GM18861 (cell line): ENCODE measurements at regions not wholly inside any gene's neighbourhood (a gene's known extent, or its start where the extent isn't known, plus 50 kb on each side); places are given as distances from the start of the nearest gene placed in this dataset.

Experiments
- ATAC-seq: cut with Tn5 transposase; IDR thresholded peaks from one replicate; pipeline ENCODE4 v1.9.1; 2021; ENCODE audit not compliant: unreplicated experiment

GRCh38 chr14:87334997-87335685, 657.8 kb downstream of the GALC start:
- ATAC-seq, result no peak

GRCh38 chr14:87331991-87332390, 661.0 kb downstream of the GALC start:
- no peak for ATAC-seq

DNA sequence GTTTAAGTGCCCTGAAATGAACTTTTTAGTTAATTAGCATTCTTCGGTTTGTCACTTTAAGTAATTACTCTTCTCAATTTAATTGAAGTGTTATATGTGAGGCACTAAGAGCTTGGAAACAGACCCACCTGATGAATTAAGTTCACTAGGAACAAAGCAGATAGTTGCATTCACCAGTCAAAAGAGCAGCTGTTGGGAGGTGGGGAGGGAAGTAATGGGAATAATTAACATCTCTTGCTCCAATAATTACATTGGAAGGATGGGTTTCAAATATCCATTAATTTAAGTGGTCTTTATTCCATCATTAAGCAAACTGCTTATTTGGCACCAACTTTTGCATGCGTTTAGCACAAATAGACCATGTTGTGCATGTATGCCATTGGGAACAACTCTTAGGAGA, 667.2 kb downstream of the GALC start:
- ATAC-seq, result no peak

- no peak for ATAC-seq
These were observed 669.8 kb downstream of the GALC start for GRCh38 chr14:87323191-87323590.

DNA sequence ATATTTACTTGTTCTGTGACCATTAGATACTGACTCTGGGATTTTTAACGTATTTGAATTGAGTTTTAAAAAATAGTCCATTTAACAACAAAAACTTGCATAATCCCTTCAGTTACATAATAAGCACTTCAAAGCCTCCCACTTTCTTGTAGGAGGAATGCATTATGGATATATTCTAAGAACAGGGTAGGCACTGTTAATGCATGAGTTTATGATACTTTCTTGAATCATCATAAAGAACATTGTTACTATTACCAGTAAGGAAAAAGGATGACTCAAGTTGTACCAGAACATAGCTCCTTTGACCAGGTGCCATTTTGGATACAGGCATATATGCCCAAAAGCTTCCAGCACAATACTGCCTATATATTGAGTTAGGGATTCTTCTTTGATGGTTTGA, 671.4 kb downstream of the GALC start:
- no peak for ATAC-seq

- no peak for ATAC-seq
These were observed 680.1 kb downstream of the GALC start for GRCh38 chr14:87312894-87313205.

- no peak for ATAC-seq
These were observed 680.7 kb downstream of the GALC start for GRCh38 chr14:87312169-87312893.

DNA sequence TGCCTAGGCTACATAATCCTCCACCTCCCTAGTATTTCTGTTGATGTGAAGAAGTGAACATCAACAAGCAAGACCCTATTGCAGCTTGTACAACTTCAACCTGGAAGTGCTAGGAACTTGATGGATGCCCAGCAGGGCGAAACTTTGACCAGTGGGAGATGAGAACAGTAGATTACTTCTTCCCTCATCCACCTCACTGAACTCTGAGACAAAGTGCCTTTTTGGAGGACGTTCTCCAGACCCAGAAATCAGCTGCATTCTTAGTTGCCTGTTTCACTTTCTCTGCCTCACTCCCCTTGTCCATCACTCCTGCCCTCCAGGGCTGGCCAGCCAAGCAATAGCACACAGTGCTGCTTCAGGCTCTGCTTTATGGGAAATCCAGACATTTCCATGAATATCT, 683.4 kb downstream of the GALC start:
- ATAC-seq, result no peak

DNA sequence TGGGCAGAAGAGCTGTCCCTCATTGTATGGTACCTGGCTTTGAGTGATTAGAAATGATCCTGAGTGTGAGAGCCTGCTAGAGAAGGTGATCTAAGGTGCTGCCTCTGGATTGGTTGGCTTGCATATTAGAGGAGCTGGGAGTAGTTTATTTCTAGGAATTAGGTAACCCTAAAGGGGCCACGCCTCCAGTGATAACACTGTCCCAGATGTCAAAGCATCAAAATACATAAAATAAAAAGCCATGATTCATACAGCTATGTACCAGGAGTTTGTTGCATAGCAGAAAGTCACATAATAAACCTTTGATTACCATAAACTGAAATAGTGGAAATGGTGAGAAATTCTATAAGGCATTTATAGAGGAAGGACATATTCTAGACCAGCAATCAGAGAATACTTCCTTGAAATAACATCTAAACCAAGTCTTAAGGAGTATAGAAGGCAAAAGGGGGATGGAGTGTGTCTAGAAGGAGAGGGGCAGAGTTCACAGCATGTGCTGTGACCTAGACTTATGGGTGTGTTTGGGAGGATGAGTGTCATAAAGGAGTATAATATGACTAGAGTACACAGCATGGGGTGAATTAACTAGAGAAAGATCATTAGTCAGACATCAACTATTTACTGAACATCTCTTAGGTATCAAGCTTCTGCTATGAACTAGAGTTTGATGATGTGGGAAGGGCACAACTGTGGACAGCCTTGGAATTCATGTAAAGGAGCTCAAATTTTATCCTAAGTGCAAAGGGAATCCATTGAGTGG, 686.4 kb downstream of the GALC start:
- ATAC-seq, result no peak

DNA sequence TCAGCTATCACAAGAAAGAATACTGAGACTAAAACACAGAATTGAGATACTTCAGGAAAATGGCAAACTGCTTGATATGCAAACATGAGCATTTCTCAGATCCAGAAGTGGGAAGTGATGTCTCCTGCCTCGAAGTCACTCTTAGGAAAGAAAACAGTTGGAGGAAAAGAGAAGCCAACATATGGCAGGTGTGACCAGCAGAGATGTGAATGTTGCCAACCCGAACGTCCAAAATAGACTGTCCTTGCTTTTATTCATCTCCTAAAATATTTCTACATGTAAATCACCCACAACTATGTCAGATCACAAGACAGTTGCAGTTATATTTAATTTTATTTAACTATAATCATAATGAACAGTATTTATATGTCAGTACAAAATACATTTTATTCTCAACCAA, 687.6 kb downstream of the GALC start:
- ATAC-seq, result no peak

GRCh38 chr14:87304404-87304803, 688.6 kb downstream of the GALC start:
- ATAC-seq, result no peak

- ATAC-seq, result no peak
These were observed 706.2 kb downstream of the GALC start for GRCh38 chr14:87286826-87287225.

DNA sequence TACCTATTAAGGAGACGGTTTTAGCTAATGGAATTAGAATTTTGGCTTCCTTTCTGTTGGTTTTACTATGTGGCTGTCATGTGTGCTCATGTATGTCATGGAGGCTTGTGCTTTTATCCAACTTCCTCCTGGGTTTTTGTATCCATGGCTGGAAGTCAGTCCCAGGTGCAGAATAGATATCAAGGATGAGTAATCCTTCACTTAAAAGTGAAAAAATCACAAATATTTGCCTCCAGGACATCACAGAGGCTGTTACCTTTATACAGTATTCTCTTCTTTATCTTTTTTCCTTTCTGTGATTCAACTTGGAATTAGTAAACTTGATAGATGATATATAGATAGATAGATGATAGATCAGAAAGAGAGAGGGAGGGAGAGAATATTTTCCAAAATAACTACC, 706.8 kb downstream of the GALC start:
- no peak for ATAC-seq

DNA sequence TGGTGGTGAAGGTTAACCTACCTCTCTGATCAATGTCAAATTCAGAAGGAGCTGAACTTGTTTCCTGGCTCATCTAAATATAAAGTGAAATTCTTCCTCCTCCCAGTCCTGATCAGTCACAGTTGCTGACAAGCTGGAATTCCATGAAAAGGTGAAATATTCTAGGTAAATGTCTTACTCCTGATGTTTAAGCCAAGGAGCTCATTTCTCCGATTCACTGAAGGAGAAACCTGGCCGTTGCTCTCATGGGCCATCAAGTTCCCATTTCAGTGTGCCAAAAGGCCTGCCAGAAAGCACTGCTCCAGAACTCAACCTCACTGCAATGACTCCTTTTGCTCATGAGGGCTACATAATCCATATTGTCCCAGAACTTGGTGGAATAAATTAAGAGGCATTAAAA, 707.5 kb downstream of the GALC start:
- no peak for ATAC-seq

DNA sequence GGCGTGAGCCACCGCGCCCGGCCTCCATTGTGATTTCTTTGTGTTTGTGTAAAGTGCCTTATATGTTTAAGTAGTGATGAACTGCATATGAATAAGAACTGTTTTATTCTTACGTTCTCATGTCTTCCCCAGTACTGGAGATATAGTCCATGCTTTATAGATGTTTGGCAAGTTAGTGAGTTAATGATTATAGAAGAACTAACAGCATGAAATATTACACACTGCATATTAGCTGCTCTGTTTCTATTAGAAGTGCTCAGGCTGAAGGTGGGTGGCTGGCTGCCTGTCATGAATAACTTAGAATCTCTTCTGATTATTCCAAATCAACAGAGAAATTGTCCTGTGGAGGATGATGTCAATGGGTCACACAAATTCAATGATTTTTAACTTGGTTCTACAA, 709.4 kb downstream of the GALC start:
- no peak for ATAC-seq

DNA sequence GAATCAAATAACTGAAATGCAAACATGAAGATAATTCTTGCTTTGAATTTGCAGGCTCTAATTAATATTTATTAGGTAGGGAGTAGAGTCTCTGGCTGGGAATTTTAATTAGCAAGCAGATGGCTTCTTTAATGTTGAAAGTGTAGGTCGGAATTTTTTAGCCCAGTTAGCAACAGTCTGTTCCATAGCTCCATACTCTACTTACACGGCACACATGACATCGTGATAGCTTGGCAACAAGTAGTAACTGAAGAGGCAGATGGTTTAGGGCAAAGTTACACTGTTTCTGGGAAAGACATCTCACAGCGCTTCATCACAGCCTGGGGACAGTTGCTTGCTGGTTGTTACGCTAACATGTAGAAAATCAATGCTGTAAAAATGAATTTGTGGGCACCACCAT, 710.7 kb downstream of the GALC start:
- ATAC-seq, result no peak

DNA sequence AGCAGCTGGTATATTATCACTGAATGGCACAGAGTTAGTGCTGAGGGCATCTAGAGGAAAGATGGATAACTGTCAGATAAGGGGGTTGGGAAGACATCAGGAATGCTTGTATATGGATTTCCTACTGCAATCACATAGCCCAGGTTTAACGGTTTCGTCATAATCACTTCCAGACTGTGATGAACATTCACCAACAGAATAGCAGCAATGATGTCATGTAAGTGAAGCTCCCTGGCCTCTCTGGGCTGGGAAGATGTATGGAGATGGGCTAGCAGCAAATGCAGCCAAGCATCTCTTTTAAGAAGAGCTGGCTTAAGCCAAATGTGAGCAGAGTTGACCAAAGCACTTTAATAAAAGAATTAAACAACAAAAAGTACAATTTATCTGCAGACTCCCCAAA, 714.6 kb downstream of the GALC start:
- ATAC-seq, result no peak

DNA sequence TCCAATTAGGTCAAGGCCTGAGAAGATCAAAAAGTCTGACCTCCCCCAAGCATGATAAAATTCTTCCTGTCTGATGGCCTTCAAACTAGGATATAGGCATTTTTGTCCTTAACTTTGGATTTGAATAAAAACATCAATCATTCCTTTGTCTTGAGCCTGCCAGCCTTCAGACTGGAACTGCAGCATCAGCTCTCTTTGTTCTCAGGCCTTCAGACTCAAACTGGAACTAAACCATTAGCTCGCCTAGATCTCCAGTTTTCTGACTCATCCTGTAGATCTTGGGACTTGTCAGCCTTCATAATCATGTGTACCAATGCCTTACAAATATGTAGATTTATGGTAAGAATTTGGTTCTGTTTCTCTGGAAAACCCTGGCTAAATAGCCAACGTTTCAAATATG, 721.7 kb downstream of the GALC start:
- ATAC-seq, result no peak

- ATAC-seq, result no peak
These were observed 724.0 kb downstream of the GALC start for GRCh38 chr14:87268997-87269396.

GRCh38 chr14:87264796-87265195, 728.2 kb downstream of the GALC start:
- no peak for ATAC-seq

- ATAC-seq, result no peak
These were observed 728.7 kb downstream of the GALC start for GRCh38 chr14:87264272-87264785.

GRCh38 chr14:87261621-87262020, 731.4 kb downstream of the GALC start:
- ATAC-seq, result no peak
